Tibial artery (tissue), 4 donors: ENCODE measurements at regions not wholly inside any gene's neighbourhood (a gene's known extent, or its start where the extent isn't known, plus 50 kb on each side); places are given as distances from the start of the nearest gene placed in this dataset.
A peak's percentile ranks its signal among the peaks of the same experiment; 100 is the strongest.

Source experiments
- DNase-seq, 2 donors: peaks; one replicate each; pipeline ENCODE4 v3.0.0-alpha.2; 2019
- H3K27ac ChIP-seq, 2 donors: fragments of 200-600 bp; sonication (generic) in 1 of 2; 1 replicate in 1 of 2; 2 replicates in 1 of 2; pipeline ENCODE4 v1.5.1; 2018 to 2019; ENCODE audit warnings: mild to moderate bottlenecking in 1 of 2
- H3K27me3 ChIP-seq, 2 donors: fragments of 200-600 bp; sonication (generic) in 1 of 2; one replicate each; pipeline versions ENCODE4 v1.5.1 to v1.6.0; 2016 to 2019
- H3K36me3 ChIP-seq, 3 donors: fragments of 200-600 bp; sonication (generic) in 2 of 3; one replicate each; pipeline ENCODE4 v1.5.1; 2016 to 2019; ENCODE audit warnings: mild to moderate bottlenecking in 2 of 3
- H3K4me1 ChIP-seq, 4 donors: fragments of 200-600 bp; sonication (generic) in 2 of 4; 1 replicate in 3 of 4; 2 replicates in 1 of 4; pipeline ENCODE4 v1.5.1; 2016 to 2019
- H3K4me3 ChIP-seq, 2 donors: fragments of 200-600 bp; sonication (generic) in 1 of 2; 1 replicate in 1 of 2; 2 replicates in 1 of 2; pipeline ENCODE4 v1.5.1; 2018 to 2019; ENCODE audit warnings: mild to moderate bottlenecking in 2 of 2
- H3K9me3 ChIP-seq, 3 donors: fragments of 200-600 bp; sonication (generic) in 1 of 3; one replicate each; pipeline ENCODE4 v1.5.1; 2016 to 2019
- intact Hi-C: fragments of 100-400 bp; cut with DNase I; formaldehyde crosslinking; loops from one replicate; pipeline ENCODE4 v1.15.0; 2023; ENCODE audit warnings: low total_unique reads
- TF ChIP-seq, protein P1 (sequence below), 2 experiments: fragments of 200-600 bp in 1 of 2; fragments of 450-650 bp in 1 of 2; IDR thresholded peaks; one replicate each; pipeline ENCODE4 v1.5.1; 2017 to 2019; ENCODE audit warnings: antibody characterized with exemption in 2 of 2, mild to moderate bottlenecking in 1 of 2, moderate library complexity in 1 of 2

DNA sequence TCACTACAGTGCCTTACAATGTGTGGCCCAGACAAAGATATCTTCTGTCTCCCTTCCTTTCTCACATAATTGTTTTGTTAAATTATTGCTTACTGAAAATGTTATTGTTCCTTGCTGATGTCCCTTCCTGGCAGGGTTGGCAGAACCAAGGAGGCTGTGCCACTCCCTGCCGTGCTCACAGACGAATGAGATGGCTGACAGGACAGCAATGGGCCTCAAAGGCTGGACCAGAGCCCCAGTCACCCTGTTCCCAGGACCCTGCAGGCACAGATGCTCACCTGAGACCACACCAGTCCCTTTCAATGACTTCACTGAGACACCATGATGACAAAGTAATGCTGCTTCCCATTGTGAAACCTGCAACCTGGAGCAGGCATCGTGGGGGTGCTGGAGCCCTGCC lies 375.1 kb downstream of the HACE1 start:
- Histone ChIP-seq H3K27me3 (peaks cover 0 to 4% of the 10 kb centered on the region in 2 donors), H3K9me3 (no peaks in the 10 kb centered on the region), H3K4me1 (no peaks in the 10 kb centered on the region), H3K27ac (no peak overlapping the region), H3K4me3 (no peak overlapping the region), H3K36me3 (no peaks in the 10 kb centered on the region)
- intact Hi-C loops: no loop called here
- no peak for DNase-seq
- TF ChIP-seq, protein P1, sequence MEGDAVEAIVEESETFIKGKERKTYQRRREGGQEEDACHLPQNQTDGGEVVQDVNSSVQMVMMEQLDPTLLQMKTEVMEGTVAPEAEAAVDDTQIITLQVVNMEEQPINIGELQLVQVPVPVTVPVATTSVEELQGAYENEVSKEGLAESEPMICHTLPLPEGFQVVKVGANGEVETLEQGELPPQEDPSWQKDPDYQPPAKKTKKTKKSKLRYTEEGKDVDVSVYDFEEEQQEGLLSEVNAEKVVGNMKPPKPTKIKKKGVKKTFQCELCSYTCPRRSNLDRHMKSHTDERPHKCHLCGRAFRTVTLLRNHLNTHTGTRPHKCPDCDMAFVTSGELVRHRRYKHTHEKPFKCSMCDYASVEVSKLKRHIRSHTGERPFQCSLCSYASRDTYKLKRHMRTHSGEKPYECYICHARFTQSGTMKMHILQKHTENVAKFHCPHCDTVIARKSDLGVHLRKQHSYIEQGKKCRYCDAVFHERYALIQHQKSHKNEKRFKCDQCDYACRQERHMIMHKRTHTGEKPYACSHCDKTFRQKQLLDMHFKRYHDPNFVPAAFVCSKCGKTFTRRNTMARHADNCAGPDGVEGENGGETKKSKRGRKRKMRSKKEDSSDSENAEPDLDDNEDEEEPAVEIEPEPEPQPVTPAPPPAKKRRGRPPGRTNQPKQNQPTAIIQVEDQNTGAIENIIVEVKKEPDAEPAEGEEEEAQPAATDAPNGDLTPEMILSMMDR (IDR thresholded peaks at IDR 0.05): no peak

DNA sequence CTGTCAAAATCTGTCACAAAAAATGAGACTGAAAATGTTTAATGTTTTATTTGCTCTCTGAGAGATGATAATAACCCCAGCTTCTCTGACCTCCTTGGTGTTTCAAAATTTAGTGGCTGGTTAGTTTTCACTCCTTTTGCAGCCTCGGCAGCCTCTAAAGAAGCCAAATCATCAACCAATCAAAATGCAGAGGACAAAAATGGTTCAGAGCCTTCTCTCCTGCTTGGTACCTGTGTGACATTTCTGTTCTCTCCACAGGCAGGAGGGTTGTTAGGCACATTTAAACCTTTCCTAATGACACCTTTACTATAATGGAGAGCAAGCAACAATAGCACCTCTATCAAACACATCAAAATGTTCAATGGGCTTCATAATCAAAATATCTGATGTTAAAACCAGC lies 375.5 kb downstream of the HACE1 start:
- Histone ChIP-seq H3K4me1 (no peaks in the 10 kb centered on the region), H3K27ac (no peak overlapping the region), H3K36me3 (no peaks in the 10 kb centered on the region), H3K9me3 (no peaks in the 10 kb centered on the region), H3K4me3 (no peak overlapping the region), H3K27me3 (peaks cover 0 to 4% of the 10 kb centered on the region in 2 donors)
- DNase-seq: no peak
- TF ChIP-seq, protein P1 (IDR thresholded peaks at IDR 0.05): no peak
- intact Hi-C loops: no loop called here

DNA sequence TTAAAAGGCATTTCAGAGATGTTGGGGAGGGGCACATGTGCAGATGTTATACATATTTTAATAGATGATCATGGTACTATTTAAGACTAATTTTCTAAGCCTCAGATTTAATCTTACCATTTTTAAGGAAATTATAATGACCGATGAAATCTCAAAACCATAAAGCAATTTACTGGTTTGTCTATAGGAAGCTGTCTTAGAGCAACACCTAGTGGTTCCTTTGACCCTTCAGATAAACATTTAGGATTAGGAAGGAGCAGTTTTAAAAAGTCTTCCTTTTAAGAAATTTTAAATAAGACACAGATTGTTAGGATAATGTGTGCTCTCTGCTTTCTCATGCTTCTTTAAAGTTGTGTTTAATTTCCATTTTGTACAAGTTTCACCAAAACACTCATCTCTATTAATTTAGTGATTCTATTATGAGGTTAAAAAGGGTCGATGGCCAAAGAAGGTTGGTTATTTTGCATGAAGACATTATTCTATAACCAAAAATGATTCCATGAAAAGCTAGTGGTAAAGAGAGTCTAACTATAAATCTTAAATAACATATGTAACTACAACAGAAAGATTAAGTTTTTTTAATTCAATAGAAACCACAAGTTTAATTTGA lies 376.4 kb downstream of the HACE1 start:
- TF ChIP-seq, protein P1 (IDR thresholded peaks at IDR 0.05): peak in 1 of 2 experiments; percentile 30
- Histone ChIP-seq H3K4me1 (no peaks in the 10 kb centered on the region), H3K36me3 (no peaks in the 10 kb centered on the region), H3K9me3 (no peaks in the 10 kb centered on the region), H3K27ac (no peak overlapping the region), H3K4me3 (no peak overlapping the region), H3K27me3 (peaks cover 0 to 4% of the 10 kb centered on the region in 2 donors)
- intact Hi-C loops: no loop called here
- no peak for DNase-seq

DNA sequence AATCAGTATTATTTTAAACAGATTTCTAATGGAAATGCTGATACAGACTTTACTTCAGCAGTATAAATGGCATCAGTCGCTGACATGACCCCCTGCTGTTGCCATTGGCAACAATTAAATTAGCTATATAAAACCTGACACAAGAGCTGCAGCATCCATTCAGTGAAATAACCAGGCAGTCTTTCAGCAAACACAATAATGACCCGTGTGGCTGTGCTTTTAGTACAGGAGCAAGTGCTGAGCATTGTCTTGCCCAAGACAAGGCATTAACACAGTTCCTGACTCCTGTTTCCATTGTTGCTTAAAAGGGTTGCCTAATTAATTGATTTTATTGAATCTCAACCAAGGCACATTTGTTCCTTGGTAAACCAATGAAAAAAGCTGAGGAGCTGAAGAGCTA lies 382.1 kb downstream of the HACE1 start:
- Histone ChIP-seq H3K9me3 (no peaks in the 10 kb centered on the region), H3K27me3 (peaks cover 0 to 4% of the 10 kb centered on the region in 2 donors), H3K4me1 (no peaks in the 10 kb centered on the region), H3K4me3 (no peak overlapping the region), H3K36me3 (no peaks in the 10 kb centered on the region), H3K27ac (no peak overlapping the region)
- TF ChIP-seq, protein P1 (IDR thresholded peaks at IDR 0.05): no peak
- intact Hi-C loops: no loop called here
- DNase-seq: no peak

DNA sequence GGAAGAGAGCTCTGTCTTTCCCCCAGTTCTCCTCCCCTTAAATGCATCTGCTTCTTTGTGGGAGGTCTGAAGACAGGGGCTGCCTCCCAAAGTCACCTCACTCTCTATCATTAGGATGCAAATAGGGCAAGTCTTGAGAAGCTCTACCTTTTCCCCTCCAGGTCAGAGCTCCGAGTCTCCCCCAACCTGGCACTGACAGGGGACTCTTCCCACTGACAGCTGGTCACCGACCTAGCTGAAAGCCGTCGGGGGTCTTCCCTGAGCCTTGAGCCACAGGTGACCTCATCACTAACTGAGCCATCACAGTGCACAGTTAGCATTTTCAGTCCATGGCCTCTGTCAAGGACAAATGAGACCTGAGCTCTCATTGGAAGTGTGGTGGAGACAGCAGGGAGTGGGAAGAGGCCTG lies 386.7 kb downstream of the HACE1 start:
- H3K27me3 ChIP-seq: no peaks in the 10 kb centered on the region
- intact Hi-C loops: no loop called here
- DNase-seq: no peak
- H3K27ac ChIP-seq: no peak overlapping the region
- H3K36me3 ChIP-seq: no peaks in the 10 kb centered on the region
- no peak overlapping the region for H3K4me3 ChIP-seq
- TF ChIP-seq, protein P1 (IDR thresholded peaks at IDR 0.05): no peak
- H3K4me1 ChIP-seq: no peaks in the 10 kb centered on the region
- no peaks in the 10 kb centered on the region for H3K9me3 ChIP-seq
